Mesenchymal stem cell (in vitro differentiated cells and primary cell): ENCODE measurements at regions not wholly inside any gene's neighbourhood (a gene's known extent, or its start where the extent isn't known, plus 50 kb on each side); places are given as distances from the start of the nearest gene placed in this dataset.

ENCODE experiments used
- DNase-seq: peaks from one replicate; pipeline ENCODE4 v3.0.0-alpha.2; 2013
- H2AFZ ChIP-seq: one replicate; pipeline ENCODE4 v1.6.1; 2013; ENCODE audit warnings: low read depth, mild to moderate bottlenecking, control low read depth, inconsistent platforms, low read length, moderate library complexity
- H2AK5ac ChIP-seq: 2 replicates; pipeline ENCODE4 v1.6.1; 2013; ENCODE audit warnings: low read length, moderate library complexity, mild to moderate bottlenecking, inconsistent platforms; ENCODE audit not compliant: severe bottlenecking
- H2BK120ac ChIP-seq: one replicate; pipeline ENCODE4 v1.6.1; 2013; ENCODE audit warnings: low read depth, mild to moderate bottlenecking, inconsistent platforms, low read length, moderate library complexity
- H2BK12ac ChIP-seq, 2 experiments: one replicate each; pipeline ENCODE4 v1.6.1; 2013; ENCODE audit warnings: inconsistent platforms in 2 of 2, low read length in 2 of 2, mild to moderate bottlenecking in 2 of 2, moderate library complexity in 2 of 2, control low read depth in 1 of 2
- H2BK15ac ChIP-seq: one replicate; pipeline ENCODE4 v1.6.1; 2013; ENCODE audit warnings: mild to moderate bottlenecking, low read depth, inconsistent platforms; ENCODE audit not compliant: poor library complexity, severe bottlenecking
- H2BK5ac ChIP-seq: 2 replicates; pipeline ENCODE4 v1.6.1; 2013; ENCODE audit warnings: low read depth, mild to moderate bottlenecking, low read length, control low read depth, inconsistent platforms; ENCODE audit not compliant: poor library complexity, severe bottlenecking
- H3K14ac ChIP-seq, 2 experiments: one replicate each; pipeline ENCODE4 v1.6.1; 2013; ENCODE audit warnings: inconsistent platforms in 2 of 2, low read length in 2 of 2, control low read depth in 1 of 2, mild to moderate bottlenecking in 1 of 2, moderate library complexity in 1 of 2
- H3K18ac ChIP-seq, 2 experiments: one replicate each; pipeline ENCODE4 v1.6.1; 2013; ENCODE audit warnings: inconsistent platforms in 2 of 2, low read length in 2 of 2, control low read depth in 1 of 2, low read depth in 1 of 2, mild to moderate bottlenecking in 1 of 2
- H3K23ac ChIP-seq, 2 experiments: one replicate each; pipeline ENCODE4 v1.6.1; 2013; ENCODE audit warnings: inconsistent platforms in 2 of 2, low read length in 2 of 2, mild to moderate bottlenecking in 2 of 2, moderate library complexity in 2 of 2, control low read depth in 1 of 2
- H3K27ac ChIP-seq: 2 replicates; pipeline ENCODE4 v1.5.1; 2013; ENCODE audit warnings: mild to moderate bottlenecking, moderate library complexity, low read length, control low read depth, inconsistent platforms; ENCODE audit not compliant: poor library complexity, severe bottlenecking
- H3K27me3 ChIP-seq, 2 experiments: 2 replicates each; pipeline versions ENCODE4 v1.6.1 to v1.7.0; 2013; ENCODE audit warnings: low read length in 2 of 2, mild to moderate bottlenecking in 2 of 2, moderate library complexity in 2 of 2, control low read depth in 1 of 2, inconsistent platforms in 1 of 2; ENCODE audit not compliant: control insufficient read depth in 1 of 2, insufficient read depth in 1 of 2
- H3K36me3 ChIP-seq, 2 experiments: 2 replicates each; pipeline versions ENCODE4 v1.6.1 to v1.7.0; 2013; ENCODE audit warnings: low read length in 2 of 2, control low read depth in 1 of 2, inconsistent platforms in 1 of 2, low read depth in 1 of 2, mild to moderate bottlenecking in 1 of 2; ENCODE audit not compliant: insufficient read depth in 2 of 2, control insufficient read depth in 1 of 2
- H3K4ac ChIP-seq, 2 experiments: one replicate each; pipeline ENCODE4 v1.6.1; 2013; ENCODE audit warnings: inconsistent platforms in 2 of 2, low read length in 2 of 2, mild to moderate bottlenecking in 2 of 2, moderate library complexity in 2 of 2, control low read depth in 1 of 2, low read depth in 1 of 2
- H3K4me1 ChIP-seq: 2 replicates; pipeline ENCODE4 v1.6.1; 2013; ENCODE audit warnings: low read depth, low read length, control low read depth; ENCODE audit not compliant: control insufficient read depth, insufficient read depth
- H3K4me2 ChIP-seq: 2 replicates; pipeline ENCODE4 v1.6.1; 2013; ENCODE audit warnings: low read length, mild to moderate bottlenecking, inconsistent platforms; ENCODE audit not compliant: poor library complexity, severe bottlenecking
- H3K4me3 ChIP-seq, 2 experiments: 2 replicates each; pipeline versions ENCODE4 v1.5.1 to v1.7.0; 2013; ENCODE audit warnings: low read length in 2 of 2, mild to moderate bottlenecking in 2 of 2, control low read depth in 1 of 2, low read depth in 1 of 2; ENCODE audit not compliant: insufficient read depth in 1 of 2
- H3K79me1 ChIP-seq: replicated peaks from 2 replicates; pipeline ENCODE4 v1.6.1; 2013; ENCODE audit warnings: mild to moderate bottlenecking, control low read depth, low read length, inconsistent platforms; ENCODE audit not compliant: poor library complexity, severe bottlenecking
- H3K9ac ChIP-seq: 2 replicates; pipeline ENCODE4 v1.7.0; 2013; ENCODE audit warnings: mild to moderate bottlenecking, low read length, moderate library complexity
- H3K9me3 ChIP-seq: 2 replicates; pipeline ENCODE4 v1.7.0; 2013; ENCODE audit warnings: mild to moderate bottlenecking, low read length; ENCODE audit not compliant: control insufficient read depth
- H4K8ac ChIP-seq: one replicate; pipeline ENCODE4 v1.6.1; 2013; ENCODE audit warnings: inconsistent platforms, mild to moderate bottlenecking, low read length, moderate library complexity
- H4K91ac ChIP-seq: one replicate; pipeline ENCODE4 v1.6.1; 2013; ENCODE audit warnings: mild to moderate bottlenecking, low read length, inconsistent platforms
- WGBS: methylation state at CpG from one replicate; pipeline ENCODE4 v1.1.7; 2013; ENCODE audit warnings: mixed read lengths; 5-methylcytosine and 5-hydroxymethylcytosine counted together

DNA sequence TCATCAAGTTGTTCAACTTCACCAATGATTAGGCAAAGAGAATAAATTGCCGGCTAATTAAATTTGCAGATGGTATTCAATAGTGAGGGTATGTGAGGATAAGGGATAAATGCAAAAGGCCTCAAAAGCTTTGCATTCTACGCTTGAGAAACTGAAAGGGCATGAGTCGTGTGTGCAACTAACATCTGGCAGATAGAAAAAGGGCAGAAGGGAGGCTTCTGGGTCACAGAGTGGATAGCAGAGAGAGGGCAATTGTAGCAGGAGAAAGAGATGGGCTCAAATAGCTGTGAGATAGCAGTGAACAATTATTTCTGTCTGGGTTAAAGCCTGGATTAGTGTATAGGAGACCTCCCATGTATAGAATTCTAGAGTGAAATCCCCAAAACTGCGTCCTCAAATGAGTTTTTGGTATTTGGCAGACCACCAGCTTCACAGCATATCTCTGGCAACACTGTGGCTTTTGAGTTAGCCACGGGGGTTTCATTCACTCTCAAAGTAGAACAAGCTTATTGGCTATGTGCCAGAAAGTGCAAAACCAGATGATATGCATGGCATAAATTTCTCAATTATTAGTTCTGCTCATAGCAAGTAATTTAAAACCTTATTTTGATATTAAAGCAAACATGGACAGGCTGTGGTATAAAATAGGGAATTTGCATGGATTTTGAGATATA is 586.3 kb downstream of the BRINP1 start:
- Histone ChIP-seq H3K27ac (no peak overlapping the region), H4K91ac (no peak overlapping the region), H3K9me3 (peaks cover 2% of the 10 kb centered on the region), H3K36me3 (no peaks in the 10 kb centered on the region), H3K4me1 (no peaks in the 10 kb centered on the region), H3K18ac (no peak overlapping the region), H3K27me3 (no peaks in the 10 kb centered on the region), H3K14ac (no peak overlapping the region), H3K4ac (no peak overlapping the region), H3K4me2 (no peak overlapping the region), H2AFZ (no peak overlapping the region), H2BK5ac (no peak overlapping the region), H3K4me3 (no peak overlapping the region), H2BK12ac (no peak overlapping the region), H4K8ac (no peak overlapping the region), H2BK15ac (no peak overlapping the region), H3K79me1 (no peaks in the 10 kb centered on the region), H2AK5ac (no peak overlapping the region), H3K23ac (no peak overlapping the region), H3K9ac (no peak overlapping the region), H2BK120ac (no peak overlapping the region)
- 72% methylated on average over 4 of the region's 5 CpGs for WGBS
- no peak for DNase-seq

DNA sequence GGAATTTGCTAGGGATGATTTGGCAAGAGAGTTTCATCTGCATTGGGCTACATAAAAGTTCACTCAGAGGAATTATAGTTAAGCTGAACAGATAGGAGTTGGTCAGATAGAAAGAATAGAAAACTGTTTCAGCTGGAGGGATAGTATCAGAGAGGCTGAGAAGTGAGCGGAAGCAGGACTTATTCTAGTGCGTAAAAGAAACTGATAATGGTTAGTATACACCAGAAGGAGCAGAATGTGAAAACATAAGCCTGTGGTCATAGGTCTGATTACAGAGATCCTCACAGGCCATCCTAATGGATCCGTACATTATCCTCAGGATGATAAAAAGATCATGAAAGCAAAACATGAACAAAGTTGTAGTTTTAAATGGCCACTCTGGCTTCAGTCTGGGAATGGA is 585.2 kb downstream of the BRINP1 start:
- Histone ChIP-seq H3K23ac (no peak overlapping the region), H3K4me1 (no peaks in the 10 kb centered on the region), H2BK12ac (no peak overlapping the region), H3K9ac (no peak overlapping the region), H3K4me2 (no peak overlapping the region), H2AFZ (no peak overlapping the region), H3K4me3 (no peak overlapping the region), H2BK120ac (no peak overlapping the region), H3K4ac (no peak overlapping the region), H4K91ac (no peak overlapping the region), H3K14ac (no peak overlapping the region), H2AK5ac (no peak overlapping the region), H3K9me3 (peaks cover 2% of the 10 kb centered on the region), H3K27me3 (no peaks in the 10 kb centered on the region), H4K8ac (no peak overlapping the region), H3K79me1 (no peaks in the 10 kb centered on the region), H3K18ac (no peak overlapping the region), H3K27ac (no peak overlapping the region), H3K36me3 (no peaks in the 10 kb centered on the region), H2BK5ac (no peak overlapping the region), H2BK15ac (no peak overlapping the region)
- no peak for DNase-seq
- 93% methylated on average over 3 of the region's 3 CpGs for WGBS

DNA sequence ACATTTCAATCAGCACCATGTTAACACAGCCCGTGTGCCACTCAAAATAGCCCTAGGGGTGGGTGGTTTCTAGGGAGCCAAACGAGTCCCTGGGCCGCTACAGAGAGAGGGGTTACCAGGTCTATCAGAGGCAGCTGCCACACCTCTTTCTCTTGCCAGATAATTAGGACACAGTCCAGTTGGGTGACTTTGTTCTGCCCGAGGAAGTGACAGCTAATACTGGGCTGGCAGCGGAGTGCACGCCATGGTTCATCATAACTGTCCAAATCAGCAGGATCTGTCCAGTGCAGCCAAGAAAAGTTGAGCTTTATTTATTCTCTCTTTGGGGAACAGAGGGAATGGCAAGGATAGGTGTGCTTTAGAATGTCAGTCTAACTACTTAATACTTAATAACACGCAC is 583.8 kb downstream of the BRINP1 start:
- Histone ChIP-seq H3K4me1 (no peaks in the 10 kb centered on the region), H2BK12ac (no peak overlapping the region), H2BK15ac (no peak overlapping the region), H3K27ac (no peak overlapping the region), H3K18ac (no peak overlapping the region), H3K4ac (no peak overlapping the region), H3K9me3 (no peaks in the 10 kb centered on the region), H3K14ac (no peak overlapping the region), H3K4me2 (no peak overlapping the region), H4K91ac (peak overlapping the region; percentile 75), H3K27me3 (no peaks in the 10 kb centered on the region), H3K79me1 (no peaks in the 10 kb centered on the region), H3K9ac (no peak overlapping the region), H3K23ac (no peak overlapping the region), H2AK5ac (no peak overlapping the region), H3K36me3 (no peaks in the 10 kb centered on the region), H4K8ac (no peak overlapping the region), H2AFZ (no peak overlapping the region), H3K4me3 (no peak overlapping the region), H2BK5ac (no peak overlapping the region), H2BK120ac (no peak overlapping the region)
- no peak for DNase-seq
- WGBS, result 87% methylated on average over 7 of the region's 7 CpGs

DNA sequence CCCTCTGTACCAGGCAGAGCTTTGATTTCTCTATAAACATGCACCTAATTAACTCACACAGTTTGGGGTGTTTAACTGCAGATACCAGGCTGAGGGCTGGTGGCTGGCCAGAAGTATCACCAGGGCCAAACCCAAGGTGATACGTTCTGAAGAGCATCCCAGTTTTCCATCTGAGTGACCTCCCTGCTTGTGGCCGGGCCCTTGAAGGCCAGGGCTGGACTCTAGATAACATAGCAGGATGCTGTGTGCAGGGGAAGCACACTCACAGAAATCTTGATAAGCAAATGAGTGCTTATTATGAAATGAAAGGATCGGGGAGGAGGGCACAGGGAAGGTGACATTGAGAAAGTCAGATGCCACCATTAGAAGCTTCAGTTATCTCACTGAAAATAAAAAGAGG is 582.4 kb downstream of the BRINP1 start:
- no peaks in the 10 kb centered on the region for H3K36me3 ChIP-seq
- H2AK5ac ChIP-seq, result no peak overlapping the region
- no peak overlapping the region for H2BK12ac ChIP-seq
- no peak overlapping the region for H3K9ac ChIP-seq
- H3K4ac ChIP-seq, result no peak overlapping the region
- no peak overlapping the region for H3K18ac ChIP-seq
- H3K79me1 ChIP-seq, result no peaks in the 10 kb centered on the region
- 84% methylated on average over 3 of the region's 3 CpGs for WGBS
- H4K8ac ChIP-seq, result no peak overlapping the region
- no peak overlapping the region for H2BK5ac ChIP-seq
- DNase-seq, result no peak
- H3K4me1 ChIP-seq, result no peaks in the 10 kb centered on the region
- H3K9me3 ChIP-seq, result no peaks in the 10 kb centered on the region
- no peak overlapping the region for H3K27ac ChIP-seq
- H3K4me3 ChIP-seq, result no peak overlapping the region
- no peak overlapping the region for H3K4me2 ChIP-seq
- no peak overlapping the region for H2BK120ac ChIP-seq
- no peaks in the 10 kb centered on the region for H3K27me3 ChIP-seq
- H3K23ac ChIP-seq, result no peak overlapping the region
- H2BK15ac ChIP-seq, result no peak overlapping the region
- no peak overlapping the region for H4K91ac ChIP-seq
- H3K14ac ChIP-seq, result no peak overlapping the region
- H2AFZ ChIP-seq, result no peak overlapping the region
